ENCODE measurements at regions not wholly inside any gene's neighbourhood (a gene's known extent, or its start where the extent isn't known, plus 50 kb on each side); places are given as distances from the start of the nearest gene placed in this dataset.

GRCh38 chr6:113651920-113652319 is 205.2 kb upstream of the MARCKS start:
- TF ChIP-seq CTCF (IDR thresholded peaks at IDR 0.05; ENCODE audit: low read depth, low read length, missing input control) (no peak), FOXA2 (IDR thresholded peaks at IDR 0.05) (no peak), NR2F2 (IDR thresholded peaks at IDR 0.05) (no peak), ATF3 (IDR thresholded peaks at IDR 0.05) (no peak), MAX (IDR thresholded peaks at IDR 0.05) (no peak)
